H1 (cell line): ENCODE measurements at regions not wholly inside any gene's neighbourhood (a gene's known extent, or its start where the extent isn't known, plus 50 kb on each side); places are given as distances from the start of the nearest gene placed in this dataset.

Experiments
- CTCF ChIA-PET: fragments of 300-600 bp; sonication (Branson Sonifier 250); formaldehyde crosslinking; loops from one replicate; lab custom pipeline; 2021; ENCODE audit not compliant: partially characterized antibody; lab: Charles Lee
- POLR2A ChIA-PET: fragments of 300-600 bp; sonication (Branson Sonifier 250); formaldehyde crosslinking; loops from one replicate; lab custom pipeline; 2021; ENCODE audit warnings: inconsistent platforms; ENCODE audit not compliant: partially characterized antibody; lab: Charles Lee
- DNase-seq, 2 experiments: peaks; one replicate each; pipeline versions ENCODE4 v3.0.0 to v3.0.0-alpha.2; 2010 to 2022; ENCODE audit warnings: low spot score in 2 of 2, low read depth in 1 of 2, mixed read lengths in 1 of 2
- FAIRE-seq: peaks from 2 replicates; lab custom pipeline; 2011; peaks lifted over from hg19 to GRCh38; lab: Jason Lieb, UNC
- H2AFZ ChIP-seq: 2 replicates; pipeline ENCODE4 v1.8.1; 2012; ENCODE audit warnings: low read length, inconsistent platforms
- H2AK5ac ChIP-seq: 2 replicates; pipeline ENCODE4 v1.6.1; 2013; ENCODE audit warnings: low read depth, low read length
- H2BK120ac ChIP-seq: replicated peaks from 2 replicates; pipeline ENCODE3; 2013; ENCODE audit warnings: low read depth, low read length, inconsistent platforms
- H2BK12ac ChIP-seq: 2 replicates; pipeline ENCODE4 v1.6.1; 2013; ENCODE audit warnings: low read depth, low read length
- H2BK15ac ChIP-seq: 2 replicates; pipeline ENCODE4 v1.6.1; 2013; ENCODE audit warnings: low read length
- H2BK20ac ChIP-seq: 2 replicates; pipeline ENCODE4 v1.6.1; 2013; ENCODE audit warnings: low read length
- H2BK5ac ChIP-seq: 2 replicates; pipeline ENCODE4 v1.6.1; 2013; ENCODE audit warnings: low read depth, low read length
- H3K14ac ChIP-seq: 2 replicates; pipeline ENCODE4 v1.6.1; 2013; ENCODE audit warnings: inconsistent platforms; ENCODE audit not compliant: insufficient read length
- H3K18ac ChIP-seq: 2 replicates; pipeline ENCODE4 v1.6.1; 2013; ENCODE audit warnings: low read length; ENCODE audit errors: extremely low read depth
- H3K23ac ChIP-seq: 2 replicates; pipeline ENCODE4 v1.6.1; 2013; ENCODE audit warnings: inconsistent platforms; ENCODE audit not compliant: insufficient read length
- H3K23me2 ChIP-seq: 2 replicates; pipeline ENCODE4 v1.6.1; 2013; ENCODE audit warnings: low read depth, low read length
- H3K27ac ChIP-seq: 2 replicates; pipeline ENCODE4 v1.6.1; 2011; ENCODE audit warnings: low read depth, low read length, inconsistent platforms
- H3K27me3 ChIP-seq, 4 experiments: replicated peaks in 1 of 4; 1 replicate in 1 of 4; 2 replicates in 3 of 4; pipeline versions ENCODE4 v1.6.1 to v1.8.1; 2011 to 2013; ENCODE audit warnings: low read length in 3 of 4, mild to moderate bottlenecking in 3 of 4, inconsistent platforms in 2 of 4, mixed read lengths in 2 of 4, moderate library complexity in 1 of 4; ENCODE audit not compliant: control insufficient read depth in 3 of 4, insufficient read depth in 3 of 4; ENCODE audit errors: extremely low read depth in 1 of 4
- H3K36me3 ChIP-seq, 4 experiments: 2 replicates each; pipeline versions ENCODE4 v1.6.1 to v1.8.1; 2011 to 2013; ENCODE audit warnings: mild to moderate bottlenecking in 4 of 4, low read length in 3 of 4, moderate library complexity in 2 of 4, control low read depth in 1 of 4, inconsistent platforms in 1 of 4; ENCODE audit not compliant: insufficient read depth in 4 of 4, control insufficient read depth in 2 of 4
- H3K4ac ChIP-seq: replicated peaks from 2 replicates; pipeline ENCODE3; 2013; ENCODE audit warnings: low read length, low read depth, mixed read lengths, inconsistent platforms; ENCODE audit not compliant: insufficient read length
- H3K4me1 ChIP-seq, 4 experiments: replicated peaks in 1 of 4; 1 replicate in 1 of 4; 2 replicates in 3 of 4; pipeline versions ENCODE4 v1.6.1 to v1.8.1; 2011 to 2013; ENCODE audit warnings: low read length in 3 of 4, inconsistent platforms in 2 of 4, mixed read lengths in 1 of 4; ENCODE audit not compliant: insufficient read depth in 4 of 4, control insufficient read depth in 3 of 4
- H3K4me2 ChIP-seq, 2 experiments: 2 replicates each; pipeline versions ENCODE4 v1.6.1 to v1.8.1; 2011 to 2013; ENCODE audit warnings: low read depth in 2 of 2, low read length in 2 of 2, control low read depth in 1 of 2, inconsistent platforms in 1 of 2, mild to moderate bottlenecking in 1 of 2; ENCODE audit not compliant: insufficient read depth in 1 of 2
- H3K4me3 ChIP-seq, 4 experiments: fragments of 200-600, 300-600 bp in 1 of 4; sonication (generic), shearing (Covaris generic), sonication (Bioruptor Twin) in 1 of 4; 2 replicates each; pipeline versions ENCODE4 v1.5.1 to v1.8.1; 2011 to 2016; ENCODE audit warnings: low read length in 4 of 4, low read depth in 3 of 4, control low read depth in 2 of 4, inconsistent platforms in 2 of 4, mild to moderate bottlenecking in 2 of 4, mixed read lengths in 1 of 4, moderate library complexity in 1 of 4; ENCODE audit not compliant: insufficient read depth in 2 of 4; ENCODE audit errors: extremely low read depth in 1 of 4
- H3K56ac ChIP-seq: replicated peaks from 2 replicates; pipeline ENCODE3; 2013; ENCODE audit warnings: low read depth, mild to moderate bottlenecking, mixed read lengths, low read length, inconsistent platforms; ENCODE audit not compliant: insufficient read length
- H3K79me1 ChIP-seq: 2 replicates; pipeline ENCODE4 v1.6.1; 2013; ENCODE audit warnings: low read depth, low read length, control low read depth
- H3K79me2 ChIP-seq, 2 experiments: 2 replicates each; pipeline versions ENCODE4 v1.6.1 to v1.8.1; 2012 to 2013; ENCODE audit warnings: low read length in 2 of 2, mild to moderate bottlenecking in 2 of 2, inconsistent platforms in 1 of 2; ENCODE audit not compliant: insufficient read depth in 2 of 2, control insufficient read depth in 1 of 2
- H3K9ac ChIP-seq, 4 experiments: replicated peaks in 1 of 4; 1 replicate in 1 of 4; 2 replicates in 3 of 4; pipeline versions ENCODE4 v1.6.1 to v1.8.1; 2011 to 2013; ENCODE audit warnings: low read depth in 3 of 4, low read length in 3 of 4, control low read depth in 2 of 4, mild to moderate bottlenecking in 2 of 4, moderate library complexity in 2 of 4, inconsistent platforms in 1 of 4; ENCODE audit errors: extremely low read depth in 1 of 4
- H3K9me3 ChIP-seq, 2 experiments: 2 replicates each; pipeline versions ENCODE4 v1.6.1 to v1.8.1; 2012 to 2013; ENCODE audit warnings: mild to moderate bottlenecking in 2 of 2, moderate library complexity in 2 of 2, control low read depth in 1 of 2, inconsistent platforms in 1 of 2, low read depth in 1 of 2, low read length in 1 of 2, mixed read lengths in 1 of 2; ENCODE audit not compliant: insufficient read depth in 2 of 2
- H4K20me1 ChIP-seq, 2 experiments: replicated peaks in 1 of 2; 2 replicates each; pipeline versions ENCODE3 to v1.8.1; 2011 to 2013; ENCODE audit warnings: inconsistent platforms in 2 of 2, low read length in 2 of 2, mild to moderate bottlenecking in 1 of 2; ENCODE audit not compliant: insufficient read depth in 2 of 2, control insufficient read depth in 1 of 2
- H4K5ac ChIP-seq: 2 replicates; pipeline ENCODE4 v1.6.1; 2013; ENCODE audit warnings: low read length, low read depth, mixed read lengths, inconsistent platforms; ENCODE audit not compliant: insufficient read length
- H4K8ac ChIP-seq: 2 replicates; pipeline ENCODE4 v1.8.0; 2013; ENCODE audit warnings: mild to moderate bottlenecking, moderate library complexity, low read length, inconsistent platforms; ENCODE audit not compliant: insufficient read depth; ENCODE audit errors: extremely low read depth
- H4K91ac ChIP-seq: replicated peaks from 2 replicates; pipeline ENCODE3; 2013; ENCODE audit warnings: low read length, mixed read lengths, inconsistent platforms; ENCODE audit not compliant: insufficient read length
- CHD7 ChIP-seq: fragments of 300-600 bp; sonication (generic); IDR thresholded peaks from 2 replicates; pipeline ENCODE4 v1.7.1; 2012; ENCODE audit warnings: low read length, moderate library complexity, mild to moderate bottlenecking, inconsistent platforms; ENCODE audit not compliant: insufficient replicate concordance
- WGBS, 2 experiments: shearing (Covaris generic) in 1 of 2; methylation state at CpG; one replicate each; pipeline versions ENCODE4 v1.1.6 to v1.1.7; 2013 to 2015; ENCODE audit warnings: low lambda C conversion rate in 2 of 2, mixed read lengths in 2 of 2, inconsistent platforms in 1 of 2, low coverage in 1 of 2, missing lambda C conversion rate in 1 of 2; ENCODE audit not compliant: insufficient replicate concordance in 2 of 2, insufficient coverage in 1 of 2, insufficient read length in 1 of 2; ENCODE audit errors: extremely low coverage in 1 of 2, missing lambda C conversion rate in 1 of 2; 5-methylcytosine and 5-hydroxymethylcytosine counted together

- Histone ChIP-seq H3K14ac (no peak overlapping the region), H3K27ac (no peak overlapping the region), H3K27me3 (no peaks in the 10 kb centered on the region), H3K23me2 (no peaks in the 10 kb centered on the region), H3K23ac (no peak overlapping the region), H2BK20ac (no peak overlapping the region), H4K20me1 (no peaks in the 10 kb centered on the region), H4K91ac (no peak overlapping the region), H3K4ac (no peak overlapping the region), H3K4me2 (no peak overlapping the region), H3K9me3 (no peaks in the 10 kb centered on the region), H3K79me1 (no peaks in the 10 kb centered on the region), H3K79me2 (no peaks in the 10 kb centered on the region), H3K4me1 (no peaks in the 10 kb centered on the region; a peak in 2 of 7 replicates), H2BK12ac (no peak overlapping the region), H2BK5ac (no peak overlapping the region), H3K9ac (no peak overlapping the region), H4K8ac (no peak overlapping the region), H3K36me3 (no peaks in the 10 kb centered on the region), H3K56ac (no peak overlapping the region), H3K18ac (no peak overlapping the region), H2BK120ac (no peak overlapping the region), H2BK15ac (no peak overlapping the region), H4K5ac (no peak overlapping the region), H2AK5ac (no peak overlapping the region), H3K4me3 (no peak overlapping the region), H2AFZ (0 out of 2 replicates have a peak overlapping the region, but pooled peaks have one; percentile 41)
- WGBS, 2 experiments: 78% methylated on average over 2 of the region's 2 CpGs; no CpG with 5 or more reads in 1 of the 2 experiments
- CTCF ChIA-PET: interaction anchor here (1.2 kb wide), 1 partner anchor 59 kb away, joined by 3 read pairs; no protein-coding TSS in a partner anchor
- FAIRE-seq (no peak), DNase-seq (no peak)
- POLR2A ChIA-PET: no interaction called here
- no peak for TF ChIP-seq CHD7
Measured at GRCh38 chr11:109958821-109959166, 134.4 kb upstream of the ZC3H12C start.
